Endothelial cell (in vitro differentiated cells): ENCODE measurements at regions not wholly inside any gene's neighbourhood (a gene's known extent, or its start where the extent isn't known, plus 50 kb on each side); places are given as distances from the start of the nearest gene placed in this dataset.

Source experiments
- DNase-seq: peaks from one replicate; pipeline ENCODE4 v3.0.0; 2021; ENCODE audit warnings: low spot score
- H3K27ac Mint-ChIP-seq: one replicate; pipeline ENCODE4 v1.8.0; 2021; ENCODE audit warnings: mixed read lengths, inconsistent platforms; ENCODE audit not compliant: unreplicated experiment
- H3K27me3 Mint-ChIP-seq: one replicate; pipeline ENCODE4 v1.8.0; 2021; ENCODE audit warnings: mild to moderate bottlenecking, moderate library complexity, mixed read lengths, inconsistent platforms; ENCODE audit not compliant: unreplicated experiment
- H3K36me3 Mint-ChIP-seq: one replicate; pipeline ENCODE4 v1.8.0; 2021; ENCODE audit warnings: mild to moderate bottlenecking, low read depth, mixed read lengths, inconsistent platforms; ENCODE audit not compliant: unreplicated experiment
- H3K4me1 Mint-ChIP-seq: one replicate; pipeline ENCODE4 v1.8.0; 2021; ENCODE audit warnings: mild to moderate bottlenecking, mixed read lengths, inconsistent platforms; ENCODE audit not compliant: unreplicated experiment
- H3K4me3 Mint-ChIP-seq: one replicate; pipeline ENCODE4 v1.8.0; 2021; ENCODE audit warnings: mild to moderate bottlenecking, mixed read lengths, inconsistent platforms; ENCODE audit not compliant: unreplicated experiment
- H3K9me3 Mint-ChIP-seq: one replicate; pipeline ENCODE4 v1.8.0; 2021; ENCODE audit warnings: mixed read lengths, inconsistent platforms; ENCODE audit not compliant: unreplicated experiment
- CTCF ChIP-seq: fragments of 200-600 bp; sonication (generic); IDR thresholded peaks from one replicate; pipeline ENCODE4 v1.5.0; 2021; ENCODE audit warnings: antibody characterized with exemption; ENCODE audit not compliant: unreplicated experiment

GRCh38 chr17:53668854-53669253 lies 153.9 kb upstream of the KIF2B start:
- no peak for TF ChIP-seq CTCF
- Mint-ChIP-seq H3K27me3 (no peaks in the 10 kb centered on the region), H3K36me3 (no peaks in the 10 kb centered on the region), H3K9me3 (no peaks in the 10 kb centered on the region), H3K27ac (no peak overlapping the region), H3K4me1 (no peaks in the 10 kb centered on the region), H3K4me3 (no peak overlapping the region)
- DNase-seq, result no peak

- H3K27me3 Mint-ChIP-seq, result no peaks in the 10 kb centered on the region
- H3K36me3 Mint-ChIP-seq, result no peaks in the 10 kb centered on the region
- no peak for DNase-seq
- H3K4me3 Mint-ChIP-seq, result no peak overlapping the region
- H3K4me1 Mint-ChIP-seq, result no peaks in the 10 kb centered on the region
- H3K27ac Mint-ChIP-seq, result no peak overlapping the region
- H3K9me3 Mint-ChIP-seq, result no peaks in the 10 kb centered on the region
- no peak for TF ChIP-seq CTCF
Measured at GRCh38 chr17:53662608-53663007, 160.1 kb upstream of the KIF2B start.

- TF ChIP-seq CTCF, result no peak
- Mint-ChIP-seq H3K9me3 (no peaks in the 10 kb centered on the region), H3K27me3 (peaks cover 2% of the 10 kb centered on the region), H3K4me3 (no peak overlapping the region), H3K36me3 (no peaks in the 10 kb centered on the region), H3K4me1 (no peaks in the 10 kb centered on the region), H3K27ac (no peak overlapping the region)
- DNase-seq, result no peak
Measured at GRCh38 chr17:53659181-53659580, 163.5 kb upstream of the KIF2B start.

GRCh38 chr17:53655591-53655990 lies 167.1 kb upstream of the KIF2B start:
- Mint-ChIP-seq H3K27me3 (peaks cover 2% of the 10 kb centered on the region), H3K4me3 (no peak overlapping the region), H3K27ac (no peak overlapping the region), H3K36me3 (no peaks in the 10 kb centered on the region), H3K4me1 (no peaks in the 10 kb centered on the region), H3K9me3 (no peaks in the 10 kb centered on the region)
- DNase-seq, result no peak
- TF ChIP-seq CTCF, result no peak

- Mint-ChIP-seq H3K4me3 (no peak overlapping the region), H3K36me3 (no peaks in the 10 kb centered on the region), H3K27me3 (peaks cover 3% of the 10 kb centered on the region), H3K4me1 (no peaks in the 10 kb centered on the region), H3K9me3 (no peaks in the 10 kb centered on the region), H3K27ac (no peak overlapping the region)
- no peak for TF ChIP-seq CTCF
- DNase-seq, result no peak
Measured at GRCh38 chr17:53649201-53649600, 173.5 kb upstream of the KIF2B start.
